H1 (cell line): ENCODE measurements at regions not wholly inside any gene's neighbourhood (a gene's known extent, or its start where the extent isn't known, plus 50 kb on each side); places are given as distances from the start of the nearest gene placed in this dataset.

Experiments used
- ATF2 ChIP-seq: IDR thresholded peaks from 2 replicates; pipeline ENCODE4 v1.6.1; 2012; ENCODE audit warnings: low read length, inconsistent platforms
- CTCF ChIP-seq, 3 experiments: IDR thresholded peaks; 1 replicate in 2 of 3; 2 replicates in 1 of 3; pipeline versions ENCODE4 v1.5.1 to v1.6.1; 2011; ENCODE audit warnings: low read length in 3 of 3, mild to moderate bottlenecking in 3 of 3, inconsistent platforms in 2 of 3, low read depth in 1 of 3, moderate library complexity in 1 of 3; ENCODE audit not compliant: insufficient read depth in 1 of 3; ENCODE audit errors: control extremely low read depth in 1 of 3
- EGR1 ChIP-seq: IDR thresholded peaks from 2 replicates; pipeline ENCODE4 v1.6.1; 2011; ENCODE audit warnings: low read depth, low read length, borderline replicate concordance
- EP300 ChIP-seq, 2 experiments: IDR thresholded peaks; 1 replicate in 1 of 2; 2 replicates in 1 of 2; pipeline ENCODE4 v1.6.1; 2011 to 2012; ENCODE audit warnings: low read depth in 2 of 2, low read length in 2 of 2, mild to moderate bottlenecking in 2 of 2, borderline replicate concordance in 1 of 2, inconsistent platforms in 1 of 2, moderate library complexity in 1 of 2
- EZH2 ChIP-seq: fragments of 200-600 bp; sonication (generic); IDR thresholded peaks from 2 replicates; pipeline ENCODE4 v1.7.1; 2012; ENCODE audit warnings: low read depth, mild to moderate bottlenecking, moderate library complexity, low read length, inconsistent platforms; ENCODE audit not compliant: severe bottlenecking
- JUN ChIP-seq: IDR thresholded peaks from 2 replicates; pipeline ENCODE4 v1.6.1; 2011; ENCODE audit warnings: low read depth, mild to moderate bottlenecking, improper control_type of control experiment, low read length
- MAFK ChIP-seq: IDR thresholded peaks from 2 replicates; pipeline ENCODE4 v1.6.1; 2012; ENCODE audit warnings: low read depth, mild to moderate bottlenecking, improper control_type of control experiment, low read length
- SRF ChIP-seq: IDR thresholded peaks from 2 replicates; pipeline ENCODE4 v1.6.1; 2011; ENCODE audit warnings: mild to moderate bottlenecking, low read depth, low read length, moderate library complexity

- TF ChIP-seq SRF: no peak
- peak; percentile 75 to 98 (median 90) for TF ChIP-seq CTCF (IDR thresholded peaks at IDR 0.05; ENCODE audit: control extremely low read depth in 1 of 3, insufficient read depth in 1 of 3, low read depth in 1 of 3, low read length in 3 of 3)
- no peak for TF ChIP-seq EZH2
- TF ChIP-seq EP300 (IDR thresholded peaks at IDR 0.05; ENCODE audit: borderline replicate concordance in 1 of 2, low read depth in 2 of 2, low read length in 2 of 2): no peak
- no peak for TF ChIP-seq ATF2
- TF ChIP-seq MAFK: no peak
- TF ChIP-seq JUN: no peak
- TF ChIP-seq EGR1: no peak
Measured at GRCh38 chr15:23823508-23823907, 136.4 kb upstream of the NDN start.
